Chondrocyte (in vitro differentiated cells): ENCODE measurements at regions not wholly inside any gene's neighbourhood (a gene's known extent, or its start where the extent isn't known, plus 50 kb on each side); places are given as distances from the start of the nearest gene placed in this dataset.

Source experiments
- DNase-seq: peaks from one replicate; pipeline ENCODE4 v3.0.0; 2021; ENCODE audit warnings: mixed read lengths, low spot score
- H3K27ac Mint-ChIP-seq: one replicate; pipeline ENCODE4 v1.8.0; 2021; ENCODE audit warnings: mild to moderate bottlenecking, moderate library complexity, mixed read lengths; ENCODE audit not compliant: unreplicated experiment
- H3K27me3 Mint-ChIP-seq: 2 replicates; pipeline ENCODE4 v1.8.0; 2021; ENCODE audit warnings: low read depth, mixed read lengths
- H3K36me3 Mint-ChIP-seq: 2 replicates; pipeline ENCODE4 v1.8.0; 2021; ENCODE audit warnings: low read depth, mixed read lengths
- H3K4me1 Mint-ChIP-seq: 2 replicates; pipeline ENCODE4 v1.8.0; 2021; ENCODE audit warnings: low read depth, mild to moderate bottlenecking, mixed read lengths
- H3K4me3 Mint-ChIP-seq: one replicate; pipeline ENCODE4 v1.8.0; 2021; ENCODE audit warnings: mild to moderate bottlenecking, moderate library complexity, mixed read lengths; ENCODE audit not compliant: unreplicated experiment
- H3K9me3 Mint-ChIP-seq: 2 replicates; pipeline ENCODE4 v1.8.0; 2021; ENCODE audit warnings: low read depth, mixed read lengths
- CTCF ChIP-seq: fragments of 200-600 bp; sonication (generic); IDR thresholded peaks from 2 replicates; pipeline ENCODE4 v1.5.0; 2021; ENCODE audit warnings: antibody characterized with exemption, mild to moderate bottlenecking, moderate library complexity

GRCh38 chr12:89968151-89968700 is 259.6 kb upstream of the ATP2B1 start:
- H3K36me3 Mint-ChIP-seq, result no peaks in the 10 kb centered on the region
- H3K9me3 Mint-ChIP-seq, result no peaks in the 10 kb centered on the region
- TF ChIP-seq CTCF, result no peak
- H3K4me3 Mint-ChIP-seq, result no peak overlapping the region
- DNase-seq, result no peak
- no peaks in the 10 kb centered on the region for H3K27me3 Mint-ChIP-seq
- H3K4me1 Mint-ChIP-seq, result no peaks in the 10 kb centered on the region
- no peak overlapping the region for H3K27ac Mint-ChIP-seq

- H3K27me3 Mint-ChIP-seq, result no peaks in the 10 kb centered on the region
- no peak for TF ChIP-seq CTCF
These were observed 258.0 kb upstream of the ATP2B1 start for GRCh38 chr12:89966495-89967240.

GRCh38 chr12:89965993-89966392 is 257.4 kb upstream of the ATP2B1 start:
- Mint-ChIP-seq H3K27ac (no peak overlapping the region), H3K36me3 (no peaks in the 10 kb centered on the region), H3K4me1 (no peaks in the 10 kb centered on the region), H3K27me3 (no peaks in the 10 kb centered on the region), H3K4me3 (no peak overlapping the region), H3K9me3 (no peaks in the 10 kb centered on the region)
- no peak for TF ChIP-seq CTCF
- no peak for DNase-seq

More at GRCh38 chr12:89966495-89967240, 258.0 kb upstream of the ATP2B1 start:
- Mint-ChIP-seq H3K9me3 (no peaks in the 10 kb centered on the region), H3K4me3 (no peak overlapping the region), H3K4me1 (no peaks in the 10 kb centered on the region), H3K36me3 (no peaks in the 10 kb centered on the region), H3K27ac (no peak overlapping the region)
- DNase-seq, result no peak

- Mint-ChIP-seq H3K27ac (no peak overlapping the region), H3K27me3 (no peaks in the 10 kb centered on the region)
These were observed 254.0 kb upstream of the ATP2B1 start for GRCh38 chr12:89962648-89963047.

More at GRCh38 chr12:89962648-89963047, 254.0 kb upstream of the ATP2B1 start:
- Mint-ChIP-seq H3K4me3 (no peak overlapping the region), H3K4me1 (no peaks in the 10 kb centered on the region), H3K9me3 (no peaks in the 10 kb centered on the region), H3K36me3 (no peaks in the 10 kb centered on the region)
- peak; percentile 63 for TF ChIP-seq CTCF
- DNase-seq, result no peak
